ENCODE measurements at regions not wholly inside any gene's neighbourhood (a gene's known extent, or its start where the extent isn't known, plus 50 kb on each side); places are given as distances from the start of the nearest gene placed in this dataset.

GRCh38 chr12:97061171-97061570, 154.1 kb downstream of the NEDD1 start:
- Histone ChIP-seq H3K9me3 (ENCODE audit: control insufficient read depth, insufficient read depth, low read length) (no peaks in the 10 kb centered on the region), H3K79me2 (ENCODE audit: control insufficient read depth, low read length) (no peaks in the 10 kb centered on the region), H3F3A (ENCODE audit: control insufficient read depth, insufficient read depth) (no peaks in the 10 kb centered on the region), H4K20me1 (ENCODE audit: control insufficient read depth, insufficient read depth, low read depth, low read length) (no peaks in the 10 kb centered on the region), H3K27ac (ENCODE audit: low read depth, low read length) (no peak overlapping the region), H3K4me2 (ENCODE audit: low read length) (no peak overlapping the region), H3K9me2 (replicated peaks; ENCODE audit: control insufficient read depth, low read length) (no peaks in the 10 kb centered on the region), H3K27me3 (ENCODE audit: control insufficient read depth, low read length) (no peaks in the 10 kb centered on the region), H3K36me3 (ENCODE audit: control insufficient read depth, low read length) (no peaks in the 10 kb centered on the region), H3K4me1 (ENCODE audit: control insufficient read depth, low read length) (no peaks in the 10 kb centered on the region), H3K4me3 (ENCODE audit: low read length) (no peak overlapping the region)
- TF ChIP-seq, protein P1, sequence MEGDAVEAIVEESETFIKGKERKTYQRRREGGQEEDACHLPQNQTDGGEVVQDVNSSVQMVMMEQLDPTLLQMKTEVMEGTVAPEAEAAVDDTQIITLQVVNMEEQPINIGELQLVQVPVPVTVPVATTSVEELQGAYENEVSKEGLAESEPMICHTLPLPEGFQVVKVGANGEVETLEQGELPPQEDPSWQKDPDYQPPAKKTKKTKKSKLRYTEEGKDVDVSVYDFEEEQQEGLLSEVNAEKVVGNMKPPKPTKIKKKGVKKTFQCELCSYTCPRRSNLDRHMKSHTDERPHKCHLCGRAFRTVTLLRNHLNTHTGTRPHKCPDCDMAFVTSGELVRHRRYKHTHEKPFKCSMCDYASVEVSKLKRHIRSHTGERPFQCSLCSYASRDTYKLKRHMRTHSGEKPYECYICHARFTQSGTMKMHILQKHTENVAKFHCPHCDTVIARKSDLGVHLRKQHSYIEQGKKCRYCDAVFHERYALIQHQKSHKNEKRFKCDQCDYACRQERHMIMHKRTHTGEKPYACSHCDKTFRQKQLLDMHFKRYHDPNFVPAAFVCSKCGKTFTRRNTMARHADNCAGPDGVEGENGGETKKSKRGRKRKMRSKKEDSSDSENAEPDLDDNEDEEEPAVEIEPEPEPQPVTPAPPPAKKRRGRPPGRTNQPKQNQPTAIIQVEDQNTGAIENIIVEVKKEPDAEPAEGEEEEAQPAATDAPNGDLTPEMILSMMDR (IDR thresholded peaks at IDR 0.05; ENCODE audit: low read depth, low read length, poor library complexity, severe bottlenecking), result no peak
- no peak for TF ChIP-seq EZH2phosphoT487 (IDR thresholded peaks at IDR 0.05; ENCODE audit: borderline replicate concordance, low read length)

DNA sequence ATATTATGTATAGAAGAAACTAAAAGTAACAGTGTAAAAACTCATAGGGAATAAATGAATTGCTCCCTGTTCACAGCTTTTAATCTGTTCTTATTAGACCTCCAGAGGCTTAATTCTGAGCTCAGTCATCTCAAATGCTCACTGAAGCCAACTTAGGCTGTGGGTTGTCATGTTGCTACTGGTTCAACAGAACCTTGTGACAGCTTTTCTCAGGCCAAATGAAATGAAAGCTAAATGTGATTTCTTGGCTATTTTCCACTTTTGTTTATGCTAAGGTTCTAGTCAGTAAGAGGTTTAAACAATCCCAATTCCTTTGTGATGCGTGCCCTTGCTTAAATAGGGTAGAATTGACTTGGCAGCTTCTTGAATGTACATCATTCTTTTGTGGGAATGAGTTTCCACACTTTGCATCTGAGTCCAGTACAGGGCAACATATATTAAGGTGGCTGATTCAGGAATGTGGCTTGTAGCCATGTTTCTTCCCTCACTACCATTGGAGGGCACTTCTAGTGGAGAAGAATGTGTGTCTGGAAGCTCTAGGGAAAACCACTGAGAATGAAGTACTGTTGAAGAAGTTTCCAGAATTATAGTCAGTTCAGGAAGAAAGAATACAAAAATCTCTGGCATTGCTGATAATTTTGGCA, 156.4 kb downstream of the NEDD1 start:
- Histone ChIP-seq H3F3A (ENCODE audit: control insufficient read depth, insufficient read depth) (no peaks in the 10 kb centered on the region), H3K4me1 (ENCODE audit: control insufficient read depth, low read length) (no peaks in the 10 kb centered on the region)
- TF ChIP-seq, protein P1 (IDR thresholded peaks at IDR 0.05; ENCODE audit: low read depth, low read length, poor library complexity, severe bottlenecking), result no peak
- no peak for TF ChIP-seq EZH2phosphoT487 (IDR thresholded peaks at IDR 0.05; ENCODE audit: borderline replicate concordance, low read length)

DNA sequence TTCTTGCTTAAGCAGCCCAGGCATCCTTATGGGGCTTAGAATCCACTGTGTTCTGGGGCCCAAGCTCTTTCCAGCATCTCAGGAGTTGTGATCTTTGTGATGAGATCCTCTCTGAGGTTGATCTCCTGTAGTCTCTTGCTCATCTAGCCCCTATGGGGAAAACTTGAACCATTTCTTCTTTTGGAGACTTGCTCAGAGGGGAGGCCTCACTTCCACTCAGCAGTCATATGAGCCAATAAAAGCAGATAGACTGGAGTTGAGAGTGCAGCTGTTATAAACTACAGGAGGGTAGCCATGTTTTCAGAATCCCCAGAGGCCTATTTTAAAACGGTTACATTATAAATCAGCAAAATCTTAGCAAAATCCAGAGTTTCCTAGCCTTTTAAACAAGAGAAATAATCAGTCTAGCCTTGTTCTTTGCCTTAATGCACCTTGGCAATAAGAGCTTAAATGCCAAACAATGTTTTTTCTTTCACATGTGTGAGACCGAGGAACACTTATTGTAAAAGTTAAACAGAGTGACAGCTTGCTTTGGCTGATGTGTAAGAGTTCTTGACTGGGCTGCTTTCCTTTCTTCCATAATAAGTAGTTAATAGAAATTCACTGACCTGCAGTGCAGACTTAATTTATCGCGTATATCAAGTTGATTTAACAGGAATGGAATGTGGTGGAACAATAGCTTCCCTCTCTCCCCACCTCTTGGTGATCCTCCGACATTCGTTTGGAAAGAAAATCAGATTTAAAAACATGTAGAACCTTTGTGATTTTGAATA, 168.3 kb downstream of the NEDD1 start:
- no peak for TF ChIP-seq EZH2phosphoT487 (IDR thresholded peaks at IDR 0.05; ENCODE audit: borderline replicate concordance, low read length)
- TF ChIP-seq, protein P1 (IDR thresholded peaks at IDR 0.05; ENCODE audit: low read depth, low read length, poor library complexity, severe bottlenecking), result no peak
- no peaks in the 10 kb centered on the region for H3F3A ChIP-seq (ENCODE audit: control insufficient read depth, insufficient read depth)
- H4K20me1 ChIP-seq (ENCODE audit: control insufficient read depth, insufficient read depth, low read depth, low read length), result no peaks in the 10 kb centered on the region
- no peak overlapping the region for H3K4me3 ChIP-seq (ENCODE audit: low read length)
- no peaks in the 10 kb centered on the region for H3K9me2 ChIP-seq (replicated peaks; ENCODE audit: control insufficient read depth, low read length)
- no peak overlapping the region for H3K4me2 ChIP-seq (ENCODE audit: low read length)
- no peaks in the 10 kb centered on the region for H3K4me1 ChIP-seq (ENCODE audit: control insufficient read depth, low read length)
- no peaks in the 10 kb centered on the region; the same call in 1 of the 2 replicates for H3K9me3 ChIP-seq (ENCODE audit: control insufficient read depth, insufficient read depth, low read length)
- no peaks in the 10 kb centered on the region for H3K36me3 ChIP-seq (ENCODE audit: control insufficient read depth, low read length)
- no peak overlapping the region for H3K27ac ChIP-seq (ENCODE audit: low read depth, low read length)
- no peaks in the 10 kb centered on the region for H3K27me3 ChIP-seq (ENCODE audit: control insufficient read depth, low read length)
- H3K79me2 ChIP-seq (ENCODE audit: control insufficient read depth, low read length), result no peaks in the 10 kb centered on the region

More for the DNA sequence above, 156.4 kb downstream of the NEDD1 start:
- H3K27me3 ChIP-seq (ENCODE audit: control insufficient read depth, low read length), result no peaks in the 10 kb centered on the region
- no peaks in the 10 kb centered on the region for H3K36me3 ChIP-seq (ENCODE audit: control insufficient read depth, low read length)
- H3K27ac ChIP-seq (ENCODE audit: low read depth, low read length), result no peak overlapping the region
- no peak overlapping the region for H3K4me2 ChIP-seq (ENCODE audit: low read length)
- H4K20me1 ChIP-seq (ENCODE audit: control insufficient read depth, insufficient read depth, low read depth, low read length), result no peaks in the 10 kb centered on the region
- H3K9me3 ChIP-seq (ENCODE audit: control insufficient read depth, insufficient read depth, low read length), result no peaks in the 10 kb centered on the region
- no peak overlapping the region for H3K4me3 ChIP-seq (ENCODE audit: low read length)
- no peaks in the 10 kb centered on the region for H3K79me2 ChIP-seq (ENCODE audit: control insufficient read depth, low read length)
- H3K9me2 ChIP-seq (replicated peaks; ENCODE audit: control insufficient read depth, low read length), result no peaks in the 10 kb centered on the region

All from DOHH2 (cell line).